ENCODE measurements at regions not wholly inside any gene's neighbourhood (a gene's known extent, or its start where the extent isn't known, plus 50 kb on each side); places are given as distances from the start of the nearest gene placed in this dataset.

GRCh38 chr3:81916890-81917289, 155.4 kb upstream of the GBE1 start:
- TF ChIP-seq CTCF (conservative IDR thresholded peaks at IDR 0.05; ENCODE audit: low read depth, low read length), result no peak
- TF ChIP-seq EZH2 (IDR thresholded peaks at IDR 0.05; ENCODE audit: low read length, unreplicated experiment), result no peak
- no peak for TF ChIP-seq EZH2phosphoT487 (IDR thresholded peaks at IDR 0.05; ENCODE audit: borderline replicate concordance, low read length)

Data from PC-3 (cell line).